HepG2 (cell line): ENCODE measurements at regions not wholly inside any gene's neighbourhood (a gene's known extent, or its start where the extent isn't known, plus 50 kb on each side); places are given as distances from the start of the nearest gene placed in this dataset.

ENCODE experiments used
- ATAC-seq: fragments of 200-7000 bp; cut with Tn5 transposase; 3 replicates; pipeline ENCODE4 v1.9.1; 2020; ENCODE audit warnings: mild to moderate bottlenecking, moderate library complexity
- BruUV-seq: library from RNA; stranded (reverse); fragments of 400-500 nt; replicated peaks from 2 replicates; lab custom pipeline; 2021; lab: Mats Ljungman, UMichigan
- CTCF ChIA-PET: fragments of 300-600 bp; formaldehyde crosslinking; extraction: SDS; loops from one replicate; lab custom pipeline; 2021; ENCODE audit warnings: low total read pairs, inconsistent platforms, low intra/inter-chr PET ratio; lab: Yijun Ruan, JAX
- POLR2A ChIA-PET: fragments of 350-600 bp; sonication (Branson Sonifier 250); formaldehyde crosslinking; loops from one replicate; lab custom pipeline; 2020; ENCODE audit warnings: antibody characterized with exemption, inconsistent platforms; lab: Yijun Ruan, JAX
- DNase-seq: peaks from one replicate; pipeline ENCODE4 v3.0.0-alpha.2; 2015; ENCODE audit warnings: low spot score
- FAIRE-seq: peaks from 3 replicates; lab custom pipeline; 2011; peaks lifted over from hg19 to GRCh38; lab: Jason Lieb, UNC
- H2AFZ ChIP-seq: one replicate; pipeline ENCODE4 v1.6.1; 2011; ENCODE audit warnings: low read length, inconsistent platforms
- H3K27ac ChIP-seq: fragments of 300-600 bp; 3 replicates; pipeline ENCODE4 v1.8.0; 2011; ENCODE audit warnings: mixed run types, mild to moderate bottlenecking, mixed read lengths, low read length, inconsistent platforms; ENCODE audit not compliant: insufficient read depth; ENCODE audit errors: extremely low read length
- H3K27me3 ChIP-seq, 2 experiments: fragments of 200-600 bp in 1 of 2; 2 replicates in 1 of 2; 3 replicates in 1 of 2; pipeline versions ENCODE4 v1.6.0 to v1.8.0; 2011; ENCODE audit warnings: low read length in 2 of 2, mild to moderate bottlenecking in 2 of 2, moderate library complexity in 2 of 2, inconsistent platforms in 1 of 2; ENCODE audit not compliant: insufficient read depth in 2 of 2, control insufficient read depth in 1 of 2
- H3K36me3 ChIP-seq, 2 experiments: fragments of 200-600 bp in 1 of 2; replicated peaks in 1 of 2; 2 replicates in 1 of 2; 3 replicates in 1 of 2; pipeline versions ENCODE4 v1.5.1 to v1.8.0; 2011; ENCODE audit warnings: low read length in 2 of 2, inconsistent platforms in 1 of 2; ENCODE audit not compliant: insufficient read depth in 2 of 2, control insufficient read depth in 1 of 2
- H3K4me1 ChIP-seq: 2 replicates; pipeline ENCODE4 v1.5.1; 2012; ENCODE audit warnings: low read length, inconsistent platforms; ENCODE audit not compliant: insufficient read depth
- H3K4me2 ChIP-seq: 2 replicates; pipeline ENCODE4 v1.6.0; 2011; ENCODE audit warnings: low read depth, low read length, inconsistent platforms
- H3K4me3 ChIP-seq, 3 experiments: fragments of 200-600 bp in 1 of 3; sonication (generic), shearing (Covaris generic) in 1 of 3; replicated peaks in 1 of 3; 2 replicates each; pipeline ENCODE4 v1.5.1; 2011 to 2016; ENCODE audit warnings: low read length in 3 of 3, inconsistent platforms in 2 of 3, low read depth in 2 of 3, mild to moderate bottlenecking in 2 of 3, control low read depth in 1 of 3, mixed read lengths in 1 of 3; ENCODE audit not compliant: insufficient read depth in 1 of 3
- H3K79me2 ChIP-seq: one replicate; pipeline ENCODE4 v1.6.1; 2011; ENCODE audit warnings: low read length, inconsistent platforms; ENCODE audit not compliant: insufficient read depth
- H3K9ac ChIP-seq: 2 replicates; pipeline ENCODE4 v1.6.0; 2011; ENCODE audit warnings: mild to moderate bottlenecking, low read depth, low read length, inconsistent platforms; ENCODE audit not compliant: insufficient read depth
- H3K9me3 ChIP-seq: 2 replicates; pipeline ENCODE4 v1.5.1; 2012; ENCODE audit warnings: mild to moderate bottlenecking, low read length
- H4K20me1 ChIP-seq: 2 replicates; pipeline ENCODE4 v1.6.0; 2011; ENCODE audit warnings: inconsistent platforms, mild to moderate bottlenecking, low read length, moderate library complexity; ENCODE audit not compliant: insufficient read depth
- ATF3 ChIP-seq: sonication (generic); formaldehyde crosslinking; IDR thresholded peaks from 2 replicates; pipeline ENCODE4 v1.4.0; 2020; ENCODE audit warnings: missing genetic modification reagents
- ATF5 ChIP-seq: sonication (generic); formaldehyde crosslinking; IDR thresholded peaks from 2 replicates; pipeline ENCODE4 v1.4.0; 2020; ENCODE audit warnings: mild to moderate bottlenecking, low read depth, missing genetic modification reagents
- CENPT ChIP-seq: sonication (generic); formaldehyde crosslinking; IDR thresholded peaks from 2 replicates; pipeline ENCODE4 v1.8.0; 2022; ENCODE audit warnings: low read depth, mild to moderate bottlenecking, moderate library complexity, missing genetic modification reagents
- CREBL2 ChIP-seq: sonication (generic); formaldehyde crosslinking; IDR thresholded peaks from 2 replicates; pipeline ENCODE4 v1.8.1; 2023; ENCODE audit warnings: missing genetic modification reagents, mild to moderate bottlenecking, borderline replicate concordance
- DMTF1 ChIP-seq: sonication (generic); formaldehyde crosslinking; IDR thresholded peaks from 2 replicates; pipeline ENCODE4 v1.4.0; 2020; ENCODE audit warnings: mild to moderate bottlenecking, missing genetic modification reagents
- FOSL1 ChIP-seq: sonication (generic); formaldehyde crosslinking; IDR thresholded peaks from 2 replicates; pipeline ENCODE4 v1.9.0; 2021; ENCODE audit warnings: missing genetic modification reagents, borderline replicate concordance
- HOXA7 ChIP-seq: sonication (generic); formaldehyde crosslinking; IDR thresholded peaks from 2 replicates; pipeline ENCODE4 v1.8.1; 2022; ENCODE audit warnings: mild to moderate bottlenecking, missing genetic modification reagents, moderate library complexity
- KLF12 ChIP-seq: sonication (generic); formaldehyde crosslinking; IDR thresholded peaks from 2 replicates; pipeline ENCODE4 v1.4.0; 2020; ENCODE audit warnings: missing genetic modification reagents, borderline replicate concordance
- MED1 ChIP-seq: sonication (generic); formaldehyde crosslinking; IDR thresholded peaks from 2 replicates; pipeline ENCODE4 v1.4.0; 2020; ENCODE audit warnings: missing genetic modification reagents
- REL ChIP-seq: sonication (generic); formaldehyde crosslinking; conservative IDR thresholded peaks from 2 replicates; pipeline ENCODE4 v1.8.0; 2022; ENCODE audit warnings: mild to moderate bottlenecking, missing genetic modification reagents, moderate library complexity
- U2AF2 ChIP-seq: fragments of 200-400 bp; formaldehyde crosslinking; IDR thresholded peaks from 2 replicates; pipeline ENCODE4 v1.6.1; 2017; ENCODE audit warnings: low read depth, mild to moderate bottlenecking, low read length
- ZBTB25 ChIP-seq: IDR thresholded peaks from 2 replicates; pipeline ENCODE4 v1.6.1; 2018; ENCODE audit warnings: missing genetic modification reagents
- ZEB1 ChIP-seq: IDR thresholded peaks from 2 replicates; pipeline ENCODE4 v1.6.1; 2012; ENCODE audit warnings: mild to moderate bottlenecking, low read depth, inconsistent platforms; ENCODE audit not compliant: insufficient replicate concordance
- ZFP36L1 ChIP-seq: sonication (generic); formaldehyde crosslinking; IDR thresholded peaks from 2 replicates; pipeline ENCODE4 v1.8.0; 2022; ENCODE audit warnings: mild to moderate bottlenecking, missing genetic modification reagents, moderate library complexity
- ZNF143 ChIP-seq: sonication (generic); formaldehyde crosslinking; IDR thresholded peaks from 2 replicates; pipeline ENCODE4 v1.4.0; 2020; ENCODE audit warnings: missing genetic modification reagents
- ZNF205 ChIP-seq: IDR thresholded peaks from 2 replicates; pipeline ENCODE4 v1.6.1; 2018; ENCODE audit warnings: missing biosample characterization, missing genetic modification reagents
- ZNF280B ChIP-seq: sonication (generic); formaldehyde crosslinking; IDR thresholded peaks from 2 replicates; pipeline ENCODE4 v1.5.0; 2020; ENCODE audit warnings: missing genetic modification reagents, mild to moderate bottlenecking, borderline replicate concordance
- ZNF616 ChIP-seq: sonication (generic); formaldehyde crosslinking; IDR thresholded peaks from 2 replicates; pipeline ENCODE4 v1.5.0; 2020; ENCODE audit warnings: low read depth, mild to moderate bottlenecking, missing genetic modification reagents
- ZNF670 ChIP-seq: sonication (generic); formaldehyde crosslinking; IDR thresholded peaks from 2 replicates; pipeline ENCODE4 v1.8.0; 2022; ENCODE audit warnings: mild to moderate bottlenecking, missing genetic modification reagents, borderline replicate concordance
- WGBS: methylation state at CpG from one replicate; pipeline ENCODE4 v1.1.6; 2017; ENCODE audit warnings: low lambda C conversion rate; 5-methylcytosine and 5-hydroxymethylcytosine counted together
- in situ Hi-C: cut with HindIII; loops from 2 replicates; pipeline ENCODE4 v1.10.0; 2017; ENCODE audit warnings: low pct_unique_long_range_greater_than_20kb; ENCODE audit not compliant: extremely low pct_ligation_motif_present
- intact Hi-C: fragments of 100-400 bp; cut with micrococcal nuclease; formaldehyde crosslinking; loops from one replicate; pipeline ENCODE4 v1.10.0; 2022; ENCODE audit not compliant: unreplicated experiment

- TF ChIP-seq ZNF616 (CRISPR knock-in tag) (no peak), ZEB1 (no peak)
Observed at GRCh38 chr3:117146571-117146970, 437.0 kb downstream of the TUSC7 start (continued).

GRCh38 chr3:117149584-117149983 is 440.0 kb downstream of the TUSC7 start:
- in situ Hi-C loops (no loop called here), intact Hi-C loops (no loop called here)
- POLR2A ChIA-PET = no interaction called here
- DNase-seq (no peak), FAIRE-seq (no peak), ATAC-seq (no peak)
- H3K4me2 ChIP-seq = no peak overlapping the region
- H3K79me2 ChIP-seq = no peaks in the 10 kb centered on the region
- no peak overlapping the region for H3K4me3 ChIP-seq
- no peaks in the 10 kb centered on the region for H4K20me1 ChIP-seq
- no TSS peak for BruUV-seq
- H3K4me1 ChIP-seq = no peaks in the 10 kb centered on the region
- no peaks in the 10 kb centered on the region for H3K9me3 ChIP-seq
- 0% methylated on average over 2 of the region's 2 CpGs for WGBS
- H3K36me3 ChIP-seq = no peaks in the 10 kb centered on the region
- H3K9ac ChIP-seq = no peak overlapping the region
- H3K27me3 ChIP-seq = no peaks in the 10 kb centered on the region
- CTCF ChIA-PET = no interaction called here
- H3K27ac ChIP-seq = no peak overlapping the region
- H2AFZ ChIP-seq = no peak overlapping the region
- TF ChIP-seq CENPT (CRISPR knock-in tag) (no peak), ATF3 (no peak), ZFP36L1 (CRISPR knock-in tag) (no peak), ZNF143 (CRISPR knock-in tag) (no peak), ZNF280B (CRISPR knock-in tag) (no peak), FOSL1 (no peak), ATF5 (CRISPR knock-in tag) (no peak), ZNF670 (no peak), U2AF2 (no peak), MED1 (CRISPR knock-in tag) (no peak), KLF12 (CRISPR knock-in tag) (no peak), HOXA7 (no peak), ZBTB25 (CRISPR knock-in tag) (no peak), REL (no peak), DMTF1 (CRISPR knock-in tag) (no peak), CREBL2 (no peak), ZNF205 (no peak), ZEB1 (no peak)
